ENCODE measurements at regions not wholly inside any gene's neighbourhood (a gene's known extent, or its start where the extent isn't known, plus 50 kb on each side); places are given as distances from the start of the nearest gene placed in this dataset.

GRCh38 chr14:44778604-44779003, 183.1 kb downstream of the KLHL28 start:
- TF ChIP-seq POLR2A (IDR thresholded peaks at IDR 0.05) (no peak), EP300 (IDR thresholded peaks at IDR 0.05; ENCODE audit: low read depth) (no peak), POLR2AphosphoS5 (IDR thresholded peaks at IDR 0.05) (no peak)
- TF ChIP-seq, protein P1, sequence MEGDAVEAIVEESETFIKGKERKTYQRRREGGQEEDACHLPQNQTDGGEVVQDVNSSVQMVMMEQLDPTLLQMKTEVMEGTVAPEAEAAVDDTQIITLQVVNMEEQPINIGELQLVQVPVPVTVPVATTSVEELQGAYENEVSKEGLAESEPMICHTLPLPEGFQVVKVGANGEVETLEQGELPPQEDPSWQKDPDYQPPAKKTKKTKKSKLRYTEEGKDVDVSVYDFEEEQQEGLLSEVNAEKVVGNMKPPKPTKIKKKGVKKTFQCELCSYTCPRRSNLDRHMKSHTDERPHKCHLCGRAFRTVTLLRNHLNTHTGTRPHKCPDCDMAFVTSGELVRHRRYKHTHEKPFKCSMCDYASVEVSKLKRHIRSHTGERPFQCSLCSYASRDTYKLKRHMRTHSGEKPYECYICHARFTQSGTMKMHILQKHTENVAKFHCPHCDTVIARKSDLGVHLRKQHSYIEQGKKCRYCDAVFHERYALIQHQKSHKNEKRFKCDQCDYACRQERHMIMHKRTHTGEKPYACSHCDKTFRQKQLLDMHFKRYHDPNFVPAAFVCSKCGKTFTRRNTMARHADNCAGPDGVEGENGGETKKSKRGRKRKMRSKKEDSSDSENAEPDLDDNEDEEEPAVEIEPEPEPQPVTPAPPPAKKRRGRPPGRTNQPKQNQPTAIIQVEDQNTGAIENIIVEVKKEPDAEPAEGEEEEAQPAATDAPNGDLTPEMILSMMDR (IDR thresholded peaks at IDR 0.05): no peak

All from transverse colon (tissue), 4 donors.